IPS-15b (cell line): ENCODE measurements at regions not wholly inside any gene's neighbourhood (a gene's known extent, or its start where the extent isn't known, plus 50 kb on each side); places are given as distances from the start of the nearest gene placed in this dataset.

Experiments
- H3K27me3 ChIP-seq: one replicate; pipeline ENCODE4 v1.6.1; 2013; ENCODE audit warnings: low read length; ENCODE audit not compliant: control insufficient read depth, insufficient read depth
- H3K36me3 ChIP-seq: one replicate; pipeline ENCODE4 v1.6.1; 2013; ENCODE audit warnings: low read length; ENCODE audit not compliant: control insufficient read depth, insufficient read depth
- H3K4me1 ChIP-seq: one replicate; pipeline ENCODE4 v1.6.1; 2013; ENCODE audit warnings: mild to moderate bottlenecking, low read length; ENCODE audit not compliant: control insufficient read depth, insufficient read depth
- H3K4me3 ChIP-seq: one replicate; pipeline ENCODE4 v1.5.1; 2013; ENCODE audit warnings: low read depth, low read length
- H3K9ac ChIP-seq: one replicate; pipeline ENCODE4 v1.6.1; 2013; ENCODE audit warnings: low read depth, mild to moderate bottlenecking, low read length
- H3K9me3 ChIP-seq: one replicate; pipeline ENCODE4 v1.6.1; 2013; ENCODE audit warnings: mild to moderate bottlenecking, low read length; ENCODE audit not compliant: control insufficient read depth, insufficient read depth

DNA sequence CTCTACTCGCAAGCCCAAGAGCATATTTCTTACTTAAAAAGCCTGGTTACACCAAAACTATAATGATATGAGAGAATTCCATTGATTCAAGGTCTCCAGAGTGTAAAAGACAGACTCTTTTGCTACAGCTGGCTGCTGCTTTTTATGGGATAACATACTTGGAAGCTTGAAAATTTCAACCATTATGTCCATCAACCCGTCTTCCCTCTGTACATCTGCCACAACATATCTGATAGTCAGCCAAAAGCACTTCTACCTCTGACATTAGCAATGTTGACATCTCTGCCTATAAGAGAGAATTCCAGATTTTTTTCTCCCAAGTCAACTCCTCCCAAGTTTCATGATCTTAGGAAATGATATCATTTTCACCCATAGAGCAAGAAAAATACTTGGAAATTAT is 54.4 kb upstream of the IQCM start:
- no peak overlapping the region for H3K4me3 ChIP-seq
- H3K27me3 ChIP-seq, result no peaks in the 10 kb centered on the region
- H3K9ac ChIP-seq, result no peak overlapping the region
- H3K4me1 ChIP-seq, result no peaks in the 10 kb centered on the region
- H3K9me3 ChIP-seq, result no peaks in the 10 kb centered on the region
- H3K36me3 ChIP-seq, result no peaks in the 10 kb centered on the region

DNA sequence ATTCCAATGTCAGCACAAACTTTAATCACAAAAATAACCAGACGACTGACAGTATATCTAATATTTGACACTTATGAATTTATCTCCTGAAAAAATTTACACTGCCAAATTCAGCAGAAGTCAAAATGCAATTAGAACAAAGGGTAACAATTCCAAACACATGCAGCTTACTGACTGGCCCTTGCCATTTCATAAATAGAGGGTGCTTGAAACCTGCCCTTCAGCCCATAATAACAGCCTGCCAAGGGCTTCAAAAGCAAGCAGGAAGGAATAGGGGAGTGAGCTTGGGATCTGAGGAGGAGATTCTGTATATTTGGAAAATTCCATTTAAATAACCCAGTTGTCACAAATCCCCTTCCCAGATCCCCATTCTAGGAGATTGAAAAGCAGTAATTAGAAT is 66.1 kb upstream of the IQCM start:
- Histone ChIP-seq H3K27me3 (no peaks in the 10 kb centered on the region), H3K9ac (no peak overlapping the region), H3K9me3 (no peaks in the 10 kb centered on the region), H3K4me1 (no peaks in the 10 kb centered on the region), H3K36me3 (no peaks in the 10 kb centered on the region), H3K4me3 (no peak overlapping the region)

GRCh38 chr4:149882251-149882650 is 66.6 kb upstream of the IQCM start:
- H3K9me3 ChIP-seq, result no peaks in the 10 kb centered on the region
- H3K4me3 ChIP-seq, result no peak overlapping the region
- no peaks in the 10 kb centered on the region for H3K4me1 ChIP-seq
- no peak overlapping the region for H3K9ac ChIP-seq
- no peaks in the 10 kb centered on the region for H3K27me3 ChIP-seq
- no peaks in the 10 kb centered on the region for H3K36me3 ChIP-seq

DNA sequence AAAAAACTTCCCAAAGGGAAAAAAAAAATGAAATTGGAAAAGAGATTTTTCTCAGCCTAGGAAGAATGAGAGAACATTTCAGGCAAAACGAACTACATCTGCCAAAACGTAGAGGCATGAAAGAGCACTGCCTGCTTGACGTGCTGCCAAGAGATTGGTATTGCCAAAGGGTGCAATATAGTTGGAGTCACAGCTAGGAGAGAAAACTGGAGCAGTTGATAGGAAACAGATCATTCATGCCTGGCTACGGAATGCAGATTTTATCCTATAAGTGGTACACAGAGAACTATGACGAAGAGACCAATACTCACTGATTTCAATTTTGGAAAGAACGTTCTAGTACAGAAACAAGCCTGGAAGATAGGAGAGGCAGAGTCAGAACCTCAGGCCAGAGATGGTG is 68.4 kb upstream of the IQCM start:
- Histone ChIP-seq H3K4me3 (no peak overlapping the region), H3K9me3 (no peaks in the 10 kb centered on the region), H3K4me1 (no peaks in the 10 kb centered on the region), H3K27me3 (no peaks in the 10 kb centered on the region), H3K9ac (no peak overlapping the region), H3K36me3 (no peaks in the 10 kb centered on the region)

DNA sequence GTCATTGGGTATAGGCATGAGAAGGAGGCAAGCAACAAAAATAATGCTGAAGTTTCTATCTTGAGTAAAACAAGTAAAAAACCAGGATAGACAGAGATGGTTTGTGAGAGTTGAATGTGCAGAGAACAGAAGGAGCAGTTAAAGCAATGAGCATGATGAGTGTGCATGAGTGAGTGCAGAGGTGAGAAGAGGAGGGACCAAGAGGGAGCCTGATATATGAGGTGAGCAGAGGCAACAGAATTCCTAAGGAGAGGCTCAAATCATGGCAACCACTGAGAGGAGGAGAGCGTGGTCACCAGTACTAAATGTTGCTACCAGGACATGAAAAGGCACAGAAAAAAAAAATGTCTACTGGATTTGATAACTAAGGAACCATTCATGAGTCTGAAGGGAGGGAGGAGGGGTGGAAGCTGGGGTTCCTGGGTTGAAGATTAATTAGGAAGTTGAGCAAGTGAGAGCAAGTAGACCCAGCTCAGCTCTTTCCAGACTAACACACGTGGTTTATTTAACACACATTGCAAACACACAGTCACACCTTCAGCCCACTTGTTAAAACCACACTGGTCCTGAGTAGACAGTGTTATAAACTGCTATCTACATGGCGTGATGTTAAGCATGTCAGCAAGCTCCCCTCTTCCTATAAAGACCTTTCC is 69.0 kb upstream of the IQCM start:
- H3K9me3 ChIP-seq, result no peaks in the 10 kb centered on the region
- no peaks in the 10 kb centered on the region for H3K27me3 ChIP-seq
- no peaks in the 10 kb centered on the region for H3K36me3 ChIP-seq
- H3K4me3 ChIP-seq, result no peak overlapping the region
- H3K9ac ChIP-seq, result no peak overlapping the region
- H3K4me1 ChIP-seq, result no peaks in the 10 kb centered on the region

GRCh38 chr4:149885896-149886295 is 70.3 kb upstream of the IQCM start:
- H3K9ac ChIP-seq, result no peak overlapping the region
- H3K27me3 ChIP-seq, result no peaks in the 10 kb centered on the region
- H3K4me3 ChIP-seq, result no peak overlapping the region
- no peaks in the 10 kb centered on the region for H3K36me3 ChIP-seq
- H3K4me1 ChIP-seq, result no peaks in the 10 kb centered on the region
- no peaks in the 10 kb centered on the region for H3K9me3 ChIP-seq

- H3K4me3 ChIP-seq, result no peak overlapping the region
- H3K4me1 ChIP-seq, result no peaks in the 10 kb centered on the region
- no peaks in the 10 kb centered on the region for H3K9me3 ChIP-seq
- no peak overlapping the region for H3K9ac ChIP-seq
- no peaks in the 10 kb centered on the region for H3K27me3 ChIP-seq
- no peaks in the 10 kb centered on the region for H3K36me3 ChIP-seq
Observed at GRCh38 chr4:149886786-149887490, 71.3 kb upstream of the IQCM start.

DNA sequence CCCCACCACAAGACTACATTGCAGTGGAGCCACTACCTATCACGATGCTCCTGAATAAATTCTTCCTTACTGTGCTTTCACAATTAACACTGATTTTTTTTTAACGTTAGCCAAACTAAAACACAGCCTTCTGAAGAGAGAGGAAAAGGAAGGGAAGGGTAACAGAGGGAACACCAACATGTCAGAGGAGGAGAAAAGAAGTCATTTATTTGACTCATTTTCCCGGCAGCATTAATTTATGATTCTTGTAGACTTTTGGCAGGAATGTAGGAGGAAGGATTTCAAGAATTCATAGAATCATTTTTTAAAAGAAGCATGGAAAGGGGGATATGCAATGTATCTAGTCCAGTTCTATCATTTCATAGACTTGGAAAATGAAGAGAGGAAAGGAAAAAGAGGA is 74.3 kb upstream of the IQCM start:
- no peaks in the 10 kb centered on the region for H3K36me3 ChIP-seq
- H3K27me3 ChIP-seq, result no peaks in the 10 kb centered on the region
- no peak overlapping the region for H3K9ac ChIP-seq
- no peaks in the 10 kb centered on the region for H3K9me3 ChIP-seq
- H3K4me3 ChIP-seq, result no peak overlapping the region
- H3K4me1 ChIP-seq, result no peaks in the 10 kb centered on the region

GRCh38 chr4:149890531-149890930 is 74.9 kb upstream of the IQCM start:
- H3K36me3 ChIP-seq, result no peaks in the 10 kb centered on the region

DNA sequence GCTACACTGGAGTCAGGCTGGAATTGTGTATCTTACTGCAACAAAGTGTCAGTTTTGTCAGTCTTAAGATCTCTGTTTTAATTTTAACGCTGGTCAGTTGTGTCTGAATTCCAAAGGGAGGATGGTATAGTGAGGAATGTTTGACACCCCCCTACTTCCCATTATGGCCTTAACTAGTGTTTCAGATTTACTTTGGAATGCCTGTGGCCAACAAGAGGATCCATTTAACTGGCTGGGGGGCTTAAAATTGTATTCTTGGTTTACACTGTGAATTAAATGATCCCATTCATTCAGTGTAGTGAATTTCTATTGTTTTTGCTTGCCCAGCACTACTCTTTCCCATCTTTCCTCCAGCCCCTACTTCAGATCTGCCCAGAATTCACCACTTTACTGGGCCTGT is 75.8 kb upstream of the IQCM start:
- no peaks in the 10 kb centered on the region for H3K27me3 ChIP-seq
- H3K36me3 ChIP-seq, result no peaks in the 10 kb centered on the region
- H3K4me1 ChIP-seq, result no peaks in the 10 kb centered on the region
- H3K9me3 ChIP-seq, result no peaks in the 10 kb centered on the region
- H3K9ac ChIP-seq, result no peak overlapping the region
- no peak overlapping the region for H3K4me3 ChIP-seq

More at GRCh38 chr4:149890531-149890930, 74.9 kb upstream of the IQCM start:
- Histone ChIP-seq H3K4me3 (no peak overlapping the region), H3K27me3 (no peaks in the 10 kb centered on the region), H3K9me3 (no peaks in the 10 kb centered on the region), H3K4me1 (no peaks in the 10 kb centered on the region), H3K9ac (no peak overlapping the region)

DNA sequence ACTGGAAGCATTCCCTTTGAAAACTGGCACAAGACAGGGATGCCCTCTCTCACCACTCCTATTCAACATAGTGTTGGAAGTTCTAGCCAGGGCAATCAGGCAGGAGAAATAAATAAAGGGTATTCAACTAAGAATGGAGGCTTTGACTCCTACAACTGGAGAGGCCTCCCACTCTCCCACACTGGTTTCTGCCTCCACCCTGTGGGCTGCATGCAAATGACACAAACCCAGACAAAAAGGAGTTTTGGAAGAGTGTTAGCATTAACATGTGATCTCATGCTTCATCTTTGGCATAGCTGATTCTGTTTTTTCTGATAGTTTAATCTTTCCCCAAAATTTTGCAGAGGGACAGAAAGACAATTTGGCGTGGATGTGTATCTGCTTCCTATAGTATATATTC is 80.8 kb upstream of the IQCM start:
- Histone ChIP-seq H3K27me3 (no peaks in the 10 kb centered on the region), H3K9ac (no peak overlapping the region), H3K4me3 (no peak overlapping the region), H3K36me3 (no peaks in the 10 kb centered on the region), H3K9me3 (no peaks in the 10 kb centered on the region), H3K4me1 (no peaks in the 10 kb centered on the region)

DNA sequence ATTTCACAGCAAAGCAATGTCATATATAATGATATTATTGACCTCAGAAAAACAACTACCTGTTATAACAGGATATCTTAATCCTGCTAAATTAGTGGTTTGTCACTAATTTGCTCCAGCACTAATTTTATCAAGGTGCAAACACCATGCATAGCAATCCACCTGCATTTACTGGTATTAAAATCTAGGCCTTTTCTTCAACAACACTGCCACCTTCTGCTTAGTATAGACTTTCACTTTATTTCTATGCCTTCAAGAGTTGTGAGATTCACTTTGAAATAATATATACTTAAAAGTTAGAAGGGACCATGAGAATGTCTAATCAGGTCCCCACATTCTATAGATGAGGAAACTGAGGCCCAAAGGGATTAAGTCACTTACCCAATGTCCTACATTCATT is 82.1 kb upstream of the IQCM start:
- Histone ChIP-seq H3K27me3 (no peaks in the 10 kb centered on the region), H3K4me1 (no peaks in the 10 kb centered on the region), H3K4me3 (no peak overlapping the region), H3K9ac (no peak overlapping the region), H3K9me3 (no peaks in the 10 kb centered on the region), H3K36me3 (no peaks in the 10 kb centered on the region)
